ENCODE measurements at regions not wholly inside any gene's neighbourhood (a gene's known extent, or its start where the extent isn't known, plus 50 kb on each side); places are given as distances from the start of the nearest gene placed in this dataset.

DNA sequence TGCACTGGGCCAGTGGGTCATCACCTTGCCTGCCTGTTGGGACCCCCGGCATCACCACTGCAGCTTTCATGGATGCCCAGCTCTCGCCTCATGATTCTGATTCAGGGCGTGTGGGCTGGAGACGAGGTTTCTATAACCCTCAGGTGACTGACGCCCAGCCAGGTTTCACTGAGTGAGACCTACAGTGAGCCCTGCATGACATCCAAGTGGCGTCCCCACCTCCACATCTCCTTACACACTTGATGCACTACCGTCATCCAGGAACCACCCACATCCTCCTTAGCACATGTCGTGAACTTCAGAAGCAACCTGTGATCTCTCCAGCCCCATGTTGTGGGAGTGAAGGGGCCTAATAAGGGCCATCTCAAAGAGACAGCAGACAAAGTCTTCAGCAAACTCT is 257.5 kb downstream of the CTTN start:
- Mint-ChIP-seq H3K36me3 (ENCODE audit: insufficient read depth in 1 of 3, low read depth in 3 of 3) (peaks cover 9 to 18% (median 12%) of the 10 kb centered on the region in 3 experiments; a peak in 5 of 7 replicates), H3K27ac (no peak overlapping the region), H3K4me3 (no peak overlapping the region; a peak in 1 of 5 replicates), H3K4me1 (peaks cover 35 to 39% of the 10 kb centered on the region in 2 experiments), H3K27me3 (ENCODE audit: low read depth) (peaks cover 6% of the 10 kb centered on the region), H3K9me3 (no peaks in the 10 kb centered on the region)
- no peak overlapping the region for H2BK5ac ChIP-seq (ENCODE audit: insufficient read length, low read length)
- TF ChIP-seq, protein P1, sequence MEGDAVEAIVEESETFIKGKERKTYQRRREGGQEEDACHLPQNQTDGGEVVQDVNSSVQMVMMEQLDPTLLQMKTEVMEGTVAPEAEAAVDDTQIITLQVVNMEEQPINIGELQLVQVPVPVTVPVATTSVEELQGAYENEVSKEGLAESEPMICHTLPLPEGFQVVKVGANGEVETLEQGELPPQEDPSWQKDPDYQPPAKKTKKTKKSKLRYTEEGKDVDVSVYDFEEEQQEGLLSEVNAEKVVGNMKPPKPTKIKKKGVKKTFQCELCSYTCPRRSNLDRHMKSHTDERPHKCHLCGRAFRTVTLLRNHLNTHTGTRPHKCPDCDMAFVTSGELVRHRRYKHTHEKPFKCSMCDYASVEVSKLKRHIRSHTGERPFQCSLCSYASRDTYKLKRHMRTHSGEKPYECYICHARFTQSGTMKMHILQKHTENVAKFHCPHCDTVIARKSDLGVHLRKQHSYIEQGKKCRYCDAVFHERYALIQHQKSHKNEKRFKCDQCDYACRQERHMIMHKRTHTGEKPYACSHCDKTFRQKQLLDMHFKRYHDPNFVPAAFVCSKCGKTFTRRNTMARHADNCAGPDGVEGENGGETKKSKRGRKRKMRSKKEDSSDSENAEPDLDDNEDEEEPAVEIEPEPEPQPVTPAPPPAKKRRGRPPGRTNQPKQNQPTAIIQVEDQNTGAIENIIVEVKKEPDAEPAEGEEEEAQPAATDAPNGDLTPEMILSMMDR (conservative IDR thresholded peaks at IDR 0.05): no peak
- H3K18ac ChIP-seq (ENCODE audit: insufficient read length, low read depth, low read length): no peak overlapping the region
- H2BK12ac ChIP-seq (ENCODE audit: insufficient read length, low read depth, low read length): no peak overlapping the region
- no peak overlapping the region for H4K91ac ChIP-seq (ENCODE audit: insufficient read length, low read depth, low read length)
- H2AK5ac ChIP-seq (ENCODE audit: insufficient read length, low read length): no peak overlapping the region
- no peak overlapping the region for H2BK15ac ChIP-seq (ENCODE audit: low read depth, low read length)
- H3T11ph ChIP-seq (ENCODE audit: low read length): no peak overlapping the region
- H4K20me1 ChIP-seq (ENCODE audit: control insufficient read depth, insufficient read depth, insufficient read length): no peaks in the 10 kb centered on the region
- no peak overlapping the region for H3K23ac ChIP-seq (ENCODE audit: insufficient read length, low read depth, low read length)
- WGBS (ENCODE audit: extremely low coverage, insufficient read length, low lambda C conversion rate): no CpG with 5 or more reads among the region's 8 CpGs
- peaks cover 2% of the 10 kb centered on the region; the same call in 1 of the 2 replicates for H3K79me2 ChIP-seq (ENCODE audit: insufficient read depth, low read length)
- no peaks in the 10 kb centered on the region for H3K79me1 ChIP-seq (ENCODE audit: insufficient read depth, low read depth, low read length, poor library complexity, severe bottlenecking)
- no peak overlapping the region for H4K5ac ChIP-seq (ENCODE audit: insufficient read length, low read depth, low read length)
- H3K23me2 ChIP-seq (ENCODE audit: insufficient read length, low read depth, low read length, poor library complexity, severe bottlenecking): no peaks in the 10 kb centered on the region
- no peak overlapping the region for H3K4me2 ChIP-seq (ENCODE audit: insufficient read depth, insufficient read length, low read length)
- no peak overlapping the region for H4K8ac ChIP-seq (replicated peaks; ENCODE audit: insufficient read length, low read depth, low read length)
- no peak overlapping the region for H3K14ac ChIP-seq (ENCODE audit: insufficient read depth, low read length)
- no peak for DNase-seq
- no peak overlapping the region for H3K27ac ChIP-seq (ENCODE audit: insufficient read length, low read depth, low read length)
- H2AFZ ChIP-seq (ENCODE audit: low read length): no peak overlapping the region
- no peaks in the 10 kb centered on the region for H3K27me3 ChIP-seq (ENCODE audit: insufficient read depth, low read length)
- no peak overlapping the region for H3K9ac ChIP-seq (ENCODE audit: extremely low read depth, insufficient read length, low read length)
- no peak overlapping the region for H3K56ac ChIP-seq (ENCODE audit: insufficient read length, low read depth, low read length)
- peaks cover 22% of the 10 kb centered on the region for H3K4me1 ChIP-seq (ENCODE audit: insufficient read depth, low read length)
- H2BK20ac ChIP-seq (ENCODE audit: low read depth, low read length, poor library complexity, severe bottlenecking): no peak overlapping the region
- H3K9me3 ChIP-seq (ENCODE audit: control insufficient read depth, low read depth, low read length): no peaks in the 10 kb centered on the region
- no peak overlapping the region for H3K4ac ChIP-seq (ENCODE audit: low read depth, low read length)
- H2BK120ac ChIP-seq (ENCODE audit: low read depth, low read length, poor library complexity, severe bottlenecking): no peak overlapping the region
